OCI-LY1 (cell line): ENCODE measurements at regions not wholly inside any gene's neighbourhood (a gene's known extent, or its start where the extent isn't known, plus 50 kb on each side); places are given as distances from the start of the nearest gene placed in this dataset.

Experiments used
- H2AFZ ChIP-seq: fragments of 200-600 bp; sonication (generic), shearing (Covaris generic); 2 replicates; pipeline ENCODE4 v1.6.0; 2014; ENCODE audit warnings: antibody characterized with exemption, mild to moderate bottlenecking, low read length
- H3F3A ChIP-seq: fragments of 200-600 bp; sonication (generic), shearing (Covaris generic); 2 replicates; pipeline ENCODE4 v1.6.0; 2014; ENCODE audit warnings: mild to moderate bottlenecking, antibody characterized with exemption, low read length, moderate library complexity; ENCODE audit not compliant: insufficient read depth
- H3K27ac ChIP-seq: fragments of 200-600 bp; sonication (generic); 2 replicates; pipeline ENCODE4 v1.5.1; 2014; ENCODE audit warnings: low read length, mixed run types, mild to moderate bottlenecking, low read depth; ENCODE audit not compliant: poor library complexity, severe bottlenecking
- H3K27me3 ChIP-seq: fragments of 200-600 bp; sonication (generic); 2 replicates; pipeline ENCODE4 v1.6.0; 2014; ENCODE audit warnings: antibody characterized with exemption, mild to moderate bottlenecking, low read length, moderate library complexity; ENCODE audit not compliant: insufficient read depth
- H3K36me3 ChIP-seq: fragments of 200-600 bp; sonication (generic); 2 replicates; pipeline ENCODE4 v1.6.1; 2014; ENCODE audit warnings: mild to moderate bottlenecking, antibody characterized with exemption, low read length, moderate library complexity, mixed read lengths; ENCODE audit not compliant: insufficient read depth
- H3K4me1 ChIP-seq: fragments of 200-600 bp; sonication (generic); 2 replicates; pipeline ENCODE4 v1.5.1; 2014; ENCODE audit warnings: mild to moderate bottlenecking, low read length, moderate library complexity; ENCODE audit not compliant: insufficient read depth, severe bottlenecking
- H3K4me2 ChIP-seq: fragments of 200-600 bp; sonication (generic), shearing (Covaris generic); 2 replicates; pipeline ENCODE4 v1.6.1; 2014; ENCODE audit warnings: low read length
- H3K4me3 ChIP-seq: fragments of 200-600 bp; sonication (generic); 2 replicates; pipeline ENCODE4 v1.5.1; 2014; ENCODE audit warnings: low read length, low read depth, mild to moderate bottlenecking, mixed read lengths; ENCODE audit not compliant: poor library complexity, severe bottlenecking
- H3K79me2 ChIP-seq: fragments of 200-600 bp; shearing (Covaris generic); 2 replicates; pipeline ENCODE4 v1.6.1; 2016; ENCODE audit warnings: mixed run types, low read length, mixed read lengths; ENCODE audit not compliant: insufficient read depth
- H3K9ac ChIP-seq: fragments of 200-600 bp; sonication (generic), shearing (Covaris generic); 2 replicates; pipeline ENCODE4 v1.6.1; 2014; ENCODE audit warnings: mild to moderate bottlenecking, low read length, mixed read lengths
- H3K9me2 ChIP-seq: fragments of 200-600 bp; sonication (generic), shearing (Covaris generic); 2 replicates; pipeline ENCODE4 v1.6.1; 2014; ENCODE audit warnings: low read depth, mild to moderate bottlenecking, low read length, mixed read lengths
- H3K9me3 ChIP-seq: fragments of 200-600 bp; shearing (Covaris generic); 2 replicates; pipeline ENCODE4 v1.6.1; 2014; ENCODE audit warnings: low read length, mixed read lengths
- H4K20me1 ChIP-seq: fragments of 200-600 bp; sonication (generic), shearing (Covaris generic); 2 replicates; pipeline ENCODE4 v1.6.0; 2016; ENCODE audit warnings: mild to moderate bottlenecking, low read length; ENCODE audit not compliant: insufficient read depth
- CTCF ChIP-seq: fragments of 200-600 bp; sonication (generic), shearing (Covaris generic); IDR thresholded peaks from 2 replicates; pipeline ENCODE4 v1.5.1; 2017; ENCODE audit warnings: mild to moderate bottlenecking, antibody characterized with exemption, low read length, moderate library complexity, mixed read lengths
- EZH2 ChIP-seq: fragments of 200-600 bp; sonication (generic), shearing (Covaris generic); IDR thresholded peaks from 2 replicates; pipeline ENCODE4 v1.8.0; 2017; ENCODE audit warnings: borderline replicate concordance, mixed run types, mild to moderate bottlenecking, antibody characterized with exemption, low read length, moderate library complexity, mixed read lengths

- no peaks in the 10 kb centered on the region for H3K27me3 ChIP-seq
- TF ChIP-seq EZH2 (no peak), CTCF (no peak)
These were observed 334.7 kb upstream of the NDST3 start for GRCh38 chr4:117699595-117699994.

DNA sequence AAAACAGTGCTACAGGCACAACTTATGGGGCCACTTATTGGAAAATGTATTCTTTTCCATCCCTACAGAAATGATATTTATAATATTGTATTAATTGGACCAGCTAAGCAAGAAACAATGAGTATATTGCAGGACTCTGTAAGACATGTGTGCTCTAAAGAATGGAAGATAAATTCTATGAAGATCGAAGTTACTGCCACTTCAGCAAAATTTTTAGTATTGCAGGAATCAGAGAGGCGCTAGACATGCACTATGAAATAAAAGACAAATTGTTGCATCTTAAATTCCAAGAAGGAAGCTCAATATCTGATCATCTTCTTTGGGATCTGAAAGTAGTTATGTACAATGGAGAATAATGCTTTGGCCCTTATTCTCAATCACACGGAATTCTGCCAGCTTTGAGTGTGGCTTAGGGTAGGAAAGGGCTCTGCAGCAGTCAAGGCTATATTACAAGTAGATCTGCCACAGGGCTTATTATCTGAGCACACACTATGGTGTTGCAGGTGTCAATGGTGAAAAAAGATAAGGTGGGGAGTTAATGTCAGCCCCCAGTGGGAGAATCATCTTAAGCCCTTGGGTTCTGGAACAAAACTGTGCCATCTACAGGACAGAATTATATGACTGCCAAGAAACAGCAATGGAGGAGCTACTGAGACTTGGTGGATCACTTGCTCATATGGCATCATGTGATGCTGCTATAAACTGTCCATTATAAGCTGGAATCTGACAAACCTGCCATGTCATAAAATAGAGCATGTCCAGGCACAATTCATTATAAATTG, 334.0 kb upstream of the NDST3 start:
- no peaks in the 10 kb centered on the region for H3K27me3 ChIP-seq

More at GRCh38 chr4:117699595-117699994, 334.7 kb upstream of the NDST3 start:
- Histone ChIP-seq H3K9me2 (no peaks in the 10 kb centered on the region), H3K79me2 (no peaks in the 10 kb centered on the region), H3F3A (no peaks in the 10 kb centered on the region), H3K4me2 (no peak overlapping the region), H3K4me1 (no peaks in the 10 kb centered on the region), H4K20me1 (no peaks in the 10 kb centered on the region), H3K36me3 (no peaks in the 10 kb centered on the region), H3K27ac (no peak overlapping the region), H2AFZ (no peak overlapping the region), H3K4me3 (no peak overlapping the region), H3K9me3 (no peaks in the 10 kb centered on the region), H3K9ac (no peak overlapping the region)

GRCh38 chr4:117702353-117702752, 331.9 kb upstream of the NDST3 start:
- H3K4me3 ChIP-seq, result no peak overlapping the region
- no peaks in the 10 kb centered on the region for H3K9me3 ChIP-seq
- H4K20me1 ChIP-seq, result no peaks in the 10 kb centered on the region
- H3K36me3 ChIP-seq, result no peaks in the 10 kb centered on the region
- H3K4me1 ChIP-seq, result no peaks in the 10 kb centered on the region
- no peaks in the 10 kb centered on the region for H3K79me2 ChIP-seq
- no peaks in the 10 kb centered on the region for H3K9me2 ChIP-seq
- H3K27ac ChIP-seq, result no peak overlapping the region
- no peaks in the 10 kb centered on the region for H3K27me3 ChIP-seq
- TF ChIP-seq EZH2 (no peak), CTCF (no peak)
- no peak overlapping the region for H2AFZ ChIP-seq
- H3K4me2 ChIP-seq, result no peak overlapping the region
- no peak overlapping the region for H3K9ac ChIP-seq
- H3F3A ChIP-seq, result no peaks in the 10 kb centered on the region

More for the DNA sequence above, 334.0 kb upstream of the NDST3 start:
- Histone ChIP-seq H3K4me3 (no peak overlapping the region), H2AFZ (no peak overlapping the region), H3K9me3 (no peaks in the 10 kb centered on the region), H3K27ac (no peak overlapping the region), H3F3A (no peaks in the 10 kb centered on the region), H3K9ac (no peak overlapping the region), H3K36me3 (no peaks in the 10 kb centered on the region), H3K4me2 (no peak overlapping the region), H3K9me2 (no peaks in the 10 kb centered on the region), H3K4me1 (no peaks in the 10 kb centered on the region), H4K20me1 (no peaks in the 10 kb centered on the region), H3K79me2 (no peaks in the 10 kb centered on the region)
- no peak for TF ChIP-seq EZH2
- TF ChIP-seq CTCF, result peak; percentile 49; the same call in 1 of the 2 replicates
